ENCODE measurements at regions not wholly inside any gene's neighbourhood (a gene's known extent, or its start where the extent isn't known, plus 50 kb on each side); places are given as distances from the start of the nearest gene placed in this dataset.
"Not testable (repeated sequence)": the region's sequence is repeated elsewhere in the genome, so short reads cannot be mapped to it uniquely, and the experiment has no call there.

- peaks cover 35% of the 10 kb centered on the region for H3K4me1 Mint-ChIP-seq (ENCODE audit: low read depth)
- peak; percentile 63 to 67 for ATAC-seq (replicated peaks in 1 of 2)
- peak overlapping the region; percentile 3 to 6 for H3K4me3 Mint-ChIP-seq
- DNase-seq, result peak in 1 of 2 donors; percentile 18
- peaks cover 7 to 9% of the 10 kb centered on the region in 2 donors for H3K36me3 Mint-ChIP-seq (ENCODE audit: insufficient read depth in 2 of 2)
- H3K27ac Mint-ChIP-seq, result peak overlapping the region; percentile 89
- H3K9me3 Mint-ChIP-seq, result peaks cover 9 to 13% of the 10 kb centered on the region in 2 donors
- peaks cover 19% of the 10 kb centered on the region for H3K27me3 Mint-ChIP-seq (ENCODE audit: low read depth)
Measured at GRCh38 chr18:59038295-59039039, 101.2 kb upstream of the SEC11C start.

DNA sequence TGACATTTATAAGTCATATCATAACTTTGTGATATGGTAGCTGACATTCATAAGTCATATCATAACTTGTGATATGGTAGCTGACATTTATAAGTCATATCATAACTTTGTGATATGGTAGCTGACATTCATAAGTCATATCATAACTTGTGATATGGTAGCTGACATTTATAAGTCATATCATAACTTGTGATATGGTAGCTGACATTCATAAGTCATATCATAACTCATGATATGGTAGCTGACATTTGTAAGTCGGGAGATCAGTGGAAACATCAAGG is 100.7 kb upstream of the SEC11C start:
- DNase-seq; ATAC-seq (replicated peaks in 1 of 2); H3K36me3 Mint-ChIP-seq (ENCODE audit: insufficient read depth in 2 of 2): not testable (repeated sequence)
- Mint-ChIP-seq H3K27me3 (ENCODE audit: low read depth) (peaks cover 21% of the 10 kb centered on the region), H3K4me3 (peak overlapping the region; percentile 48 to 69), H3K9me3 (peaks cover 9 to 13% of the 10 kb centered on the region in 2 donors), H3K27ac (peak overlapping the region; percentile 94), H3K4me1 (ENCODE audit: low read depth) (peaks cover 35% of the 10 kb centered on the region)

DNA sequence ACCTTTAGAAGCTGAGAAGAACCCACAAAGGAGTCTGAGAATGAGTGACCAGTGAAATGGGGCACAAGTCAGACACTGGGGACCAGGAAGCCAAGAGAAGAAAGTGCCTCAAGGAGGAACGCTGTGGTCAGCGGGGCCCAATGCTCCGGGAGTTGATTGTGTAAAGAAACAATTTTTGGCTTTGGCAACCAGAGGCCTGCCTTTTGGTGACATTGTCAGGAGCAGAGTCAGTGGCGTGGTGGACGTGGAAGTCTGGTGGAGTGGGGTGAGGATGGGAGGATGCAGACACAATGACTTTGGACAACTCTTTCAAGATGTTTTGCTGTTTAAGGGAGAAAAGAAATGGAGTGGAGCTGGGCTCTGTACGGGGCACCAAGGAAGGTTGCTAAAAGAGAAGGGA is 100.2 kb upstream of the SEC11C start:
- Mint-ChIP-seq H3K4me3 (peak overlapping the region; percentile 48 to 69), H3K4me1 (ENCODE audit: low read depth) (peaks cover 35% of the 10 kb centered on the region), H3K9me3 (peaks cover 9 to 13% of the 10 kb centered on the region in 2 donors), H3K36me3 (ENCODE audit: insufficient read depth in 2 of 2) (peaks cover 7 to 9% of the 10 kb centered on the region in 2 donors), H3K27me3 (ENCODE audit: low read depth) (peaks cover 26% of the 10 kb centered on the region), H3K27ac (peak overlapping the region; percentile 94)
- DNase-seq, result no peak
- ATAC-seq (replicated peaks in 1 of 2), result no peak

DNA sequence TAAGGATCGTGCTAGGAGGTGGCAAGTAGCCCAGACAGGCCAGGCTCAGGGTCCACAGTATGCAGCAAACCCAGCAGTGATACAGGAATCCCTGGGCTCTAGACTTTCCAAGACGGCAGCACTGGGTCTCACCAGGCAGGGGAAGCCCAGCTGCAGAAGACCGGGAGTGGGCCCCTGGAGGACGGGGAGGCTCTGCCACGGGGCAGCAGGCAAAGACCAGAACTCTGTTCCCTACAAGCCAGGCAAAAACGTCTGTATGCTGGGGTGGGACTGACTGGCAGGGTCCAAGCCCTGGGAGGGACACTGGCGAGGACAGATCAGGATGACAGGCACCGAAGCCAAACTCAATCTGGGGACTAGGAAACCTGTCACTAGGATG is 98.9 kb upstream of the SEC11C start:
- H3K4me1 Mint-ChIP-seq (ENCODE audit: low read depth), result peaks cover 35% of the 10 kb centered on the region
- no peak overlapping the region for H3K27ac Mint-ChIP-seq
- DNase-seq, result no peak
- peaks cover 7 to 9% of the 10 kb centered on the region in 2 donors for H3K36me3 Mint-ChIP-seq (ENCODE audit: insufficient read depth in 2 of 2)
- peak overlapping the region; percentile 18 to 36 for H3K4me3 Mint-ChIP-seq
- no peak for ATAC-seq (replicated peaks in 1 of 2)
- H3K9me3 Mint-ChIP-seq, result peaks cover 9 to 13% of the 10 kb centered on the region in 2 donors
- H3K27me3 Mint-ChIP-seq (ENCODE audit: low read depth), result peaks cover 19% of the 10 kb centered on the region

- Mint-ChIP-seq H3K9me3 (peaks cover 9 to 13% of the 10 kb centered on the region in 2 donors), H3K4me1 (ENCODE audit: low read depth) (peaks cover 35% of the 10 kb centered on the region), H3K27me3 (ENCODE audit: low read depth) (peaks cover 19% of the 10 kb centered on the region), H3K36me3 (ENCODE audit: insufficient read depth in 2 of 2) (peaks cover 7 to 9% of the 10 kb centered on the region in 2 donors), H3K4me3 (no peak overlapping the region), H3K27ac (no peak overlapping the region)
- ATAC-seq (replicated peaks in 1 of 2), result no peak
- no peak for DNase-seq
Measured at GRCh38 chr18:59041296-59041695, 98.4 kb upstream of the SEC11C start.

GRCh38 chr18:59041819-59042815 is 97.6 kb upstream of the SEC11C start:
- peaks cover 23% of the 10 kb centered on the region for H3K27me3 Mint-ChIP-seq (ENCODE audit: low read depth)
- no peak overlapping the region for H3K4me3 Mint-ChIP-seq
- H3K4me1 Mint-ChIP-seq (ENCODE audit: low read depth), result peaks cover 32% of the 10 kb centered on the region
- H3K9me3 Mint-ChIP-seq, result peaks cover 9 to 13% of the 10 kb centered on the region in 2 donors
- no peak for ATAC-seq (replicated peaks in 1 of 2)
- H3K27ac Mint-ChIP-seq, result no peak overlapping the region
- no peak for DNase-seq
- H3K36me3 Mint-ChIP-seq (ENCODE audit: insufficient read depth in 2 of 2), result peaks cover 7 to 9% of the 10 kb centered on the region in 2 donors

DNA sequence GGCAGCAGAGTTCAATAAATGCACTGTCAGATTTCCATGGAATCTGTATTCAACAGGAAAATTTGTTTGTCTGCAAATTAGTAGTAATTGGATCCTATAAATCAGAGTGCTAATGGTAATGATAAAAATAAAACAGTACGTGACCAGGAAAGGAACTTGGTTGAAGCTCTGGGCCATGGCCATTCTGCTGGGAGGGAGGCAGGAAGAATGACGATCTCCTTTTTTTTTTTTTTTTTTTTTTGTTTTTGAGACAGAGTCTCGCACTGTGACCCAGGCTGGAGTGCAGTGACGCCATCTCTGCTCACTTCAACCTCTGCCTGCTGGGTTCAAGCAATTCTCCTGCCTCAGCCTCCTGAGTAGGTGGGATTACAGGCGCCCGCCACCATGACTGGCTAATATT is 94.8 kb upstream of the SEC11C start:
- Mint-ChIP-seq H3K27ac (no peak overlapping the region), H3K4me3 (no peak overlapping the region), H3K9me3 (no peaks in the 10 kb centered on the region), H3K36me3 (ENCODE audit: insufficient read depth in 2 of 2) (no peaks in the 10 kb centered on the region), H3K27me3 (ENCODE audit: low read depth) (peaks cover 40% of the 10 kb centered on the region), H3K4me1 (ENCODE audit: low read depth) (peaks cover 11% of the 10 kb centered on the region)
- ATAC-seq (replicated peaks in 1 of 2) (no peak), DNase-seq (no peak)

- Mint-ChIP-seq H3K36me3 (ENCODE audit: insufficient read depth in 2 of 2) (no peaks in the 10 kb centered on the region), H3K4me3 (no peak overlapping the region), H3K27ac (no peak overlapping the region), H3K9me3 (no peaks in the 10 kb centered on the region), H3K4me1 (ENCODE audit: low read depth) (peaks cover 6% of the 10 kb centered on the region), H3K27me3 (ENCODE audit: low read depth) (peaks cover 48% of the 10 kb centered on the region)
- DNase-seq (no peak), ATAC-seq (replicated peaks in 1 of 2) (no peak)
Measured at GRCh38 chr18:59047321-59048047, 92.2 kb upstream of the SEC11C start.

GRCh38 chr18:59048048-59048363 is 91.7 kb upstream of the SEC11C start:
- no peak overlapping the region for H3K4me3 Mint-ChIP-seq
- peaks cover 6% of the 10 kb centered on the region for H3K4me1 Mint-ChIP-seq (ENCODE audit: low read depth)
- no peaks in the 10 kb centered on the region for H3K9me3 Mint-ChIP-seq
- H3K27me3 Mint-ChIP-seq (ENCODE audit: low read depth), result peaks cover 43% of the 10 kb centered on the region
- DNase-seq (no peak), ATAC-seq (replicated peaks in 1 of 2) (no peak)
- no peak overlapping the region for H3K27ac Mint-ChIP-seq
- H3K36me3 Mint-ChIP-seq (ENCODE audit: insufficient read depth in 2 of 2), result no peaks in the 10 kb centered on the region

GRCh38 chr18:59048378-59048777 is 91.3 kb upstream of the SEC11C start:
- H3K4me3 Mint-ChIP-seq, result no peak overlapping the region
- peaks cover 43% of the 10 kb centered on the region for H3K27me3 Mint-ChIP-seq (ENCODE audit: low read depth)
- ATAC-seq (replicated peaks in 1 of 2) (no peak), DNase-seq (no peak)
- no peaks in the 10 kb centered on the region for H3K9me3 Mint-ChIP-seq
- peaks cover 6% of the 10 kb centered on the region for H3K4me1 Mint-ChIP-seq (ENCODE audit: low read depth)
- H3K27ac Mint-ChIP-seq, result no peak overlapping the region
- H3K36me3 Mint-ChIP-seq (ENCODE audit: insufficient read depth in 2 of 2), result no peaks in the 10 kb centered on the region

DNA sequence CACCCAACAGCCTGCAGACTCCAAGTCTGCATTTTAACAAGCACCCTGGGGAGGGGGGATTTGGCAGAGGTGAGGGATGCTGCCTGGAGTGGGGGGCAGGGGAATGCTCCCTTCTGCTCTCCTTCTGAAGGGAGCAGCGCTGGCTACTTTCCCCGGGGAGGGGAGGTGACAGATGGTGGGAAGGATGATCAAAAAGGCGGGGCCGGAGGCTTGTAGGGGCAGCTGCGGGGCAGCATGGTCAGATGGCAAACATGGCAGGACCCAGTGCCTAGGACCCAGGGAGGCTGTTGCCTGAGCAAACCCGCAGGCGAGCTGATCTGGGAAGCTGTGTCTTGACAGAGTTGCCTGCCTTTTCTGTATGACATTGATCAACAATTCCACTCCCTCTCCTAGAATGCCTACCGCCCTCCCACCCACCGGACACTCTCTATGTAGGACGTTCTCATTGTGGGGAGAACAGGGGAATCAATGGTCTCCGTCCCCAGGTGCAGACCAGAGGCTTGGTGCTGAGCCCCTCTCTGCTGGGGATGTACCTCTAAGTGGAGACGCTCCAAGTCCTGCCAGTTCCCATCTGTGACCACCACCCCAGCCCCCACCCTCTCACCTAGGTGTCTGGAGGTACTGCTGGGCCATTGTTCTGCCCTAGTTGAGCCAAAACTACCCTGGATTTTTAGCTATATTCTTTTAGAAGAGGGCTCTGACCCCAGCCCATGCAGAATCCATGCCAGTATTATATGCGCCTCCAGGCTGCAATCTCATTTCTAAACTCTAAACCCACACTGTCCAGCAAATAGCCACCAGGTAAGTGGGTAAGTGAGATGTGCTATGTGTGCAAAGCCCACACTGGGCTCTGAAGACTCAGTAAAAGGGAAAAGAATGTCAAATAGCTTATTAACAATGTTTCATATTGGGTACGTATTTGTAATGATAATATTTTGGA is 89.7 kb upstream of the SEC11C start:
- H3K9me3 Mint-ChIP-seq, result no peaks in the 10 kb centered on the region
- H3K4me3 Mint-ChIP-seq, result no peak overlapping the region
- peaks cover 35% of the 10 kb centered on the region for H3K27me3 Mint-ChIP-seq (ENCODE audit: low read depth)
- DNase-seq, result no peak
- H3K27ac Mint-ChIP-seq, result no peak overlapping the region
- peaks cover 6% of the 10 kb centered on the region for H3K4me1 Mint-ChIP-seq (ENCODE audit: low read depth)
- ATAC-seq (replicated peaks in 1 of 2), result no peak
- H3K36me3 Mint-ChIP-seq (ENCODE audit: insufficient read depth in 2 of 2), result no peaks in the 10 kb centered on the region

- H3K36me3 Mint-ChIP-seq (ENCODE audit: insufficient read depth in 2 of 2), result no peaks in the 10 kb centered on the region
- H3K27me3 Mint-ChIP-seq (ENCODE audit: low read depth), result peaks cover 35% of the 10 kb centered on the region
- no peaks in the 10 kb centered on the region for H3K9me3 Mint-ChIP-seq
- H3K27ac Mint-ChIP-seq, result no peak overlapping the region
- DNase-seq (no peak), ATAC-seq (replicated peaks in 1 of 2) (no peak)
- H3K4me3 Mint-ChIP-seq, result no peak overlapping the region
- peaks cover 6% of the 10 kb centered on the region for H3K4me1 Mint-ChIP-seq (ENCODE audit: low read depth)
Measured at GRCh38 chr18:59050661-59051057, 89.0 kb upstream of the SEC11C start.

All from activated T-cell treated with anti-CD3 and anti-CD28 coated beads, Interleukin-2, amount 50 U/mL, for 72 hours (primary cell).